NCI-H748 (cell line): ENCODE measurements at regions not wholly inside any gene's neighbourhood (a gene's known extent, or its start where the extent isn't known, plus 50 kb on each side); places are given as distances from the start of the nearest gene placed in this dataset.

Experiments
- DNase-seq: peaks from one replicate; lab custom pipeline; 2025; ENCODE audit not compliant: unreplicated experiment; lab: John Stamatoyannopoulos, UW

DNA sequence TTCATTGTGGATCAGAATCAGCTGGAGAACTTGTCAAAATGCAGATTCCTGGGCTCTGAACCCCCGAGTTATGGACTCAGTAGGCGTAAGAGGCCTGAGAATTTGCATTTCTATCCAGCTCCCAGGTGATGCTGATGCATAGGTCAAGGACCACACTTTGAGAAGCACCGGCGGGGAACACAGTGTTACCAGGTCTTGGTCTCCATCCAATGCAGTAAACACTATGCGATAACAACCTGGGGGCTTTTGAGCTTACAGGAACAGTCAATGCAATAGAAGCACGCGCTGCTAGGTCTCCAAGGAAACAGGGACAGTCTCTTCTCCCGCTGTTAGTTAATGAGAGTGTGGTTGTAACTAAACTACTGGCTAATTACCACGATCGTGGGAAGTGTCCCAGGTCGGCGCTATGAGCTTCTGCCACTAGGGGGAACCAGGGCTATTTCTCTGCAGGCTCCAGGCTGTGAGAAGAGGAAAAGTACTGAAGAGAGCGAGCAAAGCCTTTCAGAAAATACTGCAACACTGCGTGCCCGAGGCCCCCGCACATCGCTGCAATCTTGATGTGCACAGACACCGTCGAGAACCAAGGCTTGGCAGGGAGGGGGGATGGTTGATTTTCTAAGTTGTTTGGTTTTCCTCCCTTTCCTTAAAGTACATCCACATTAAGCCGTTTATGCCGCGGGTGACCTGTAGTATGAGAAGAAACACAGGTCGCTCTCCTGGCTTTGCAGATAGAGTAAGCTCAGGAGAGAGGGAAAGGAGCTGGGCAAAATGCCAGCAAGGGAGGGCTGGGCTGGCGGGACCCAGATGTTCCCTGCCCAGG lies 52.0 kb upstream of the KCNA1 start:
- DNase-seq, result peak; percentile 92

GRCh38 chr12:4858386-4858785 lies 51.3 kb upstream of the KCNA1 start:
- peak; percentile 50 for DNase-seq

DNA sequence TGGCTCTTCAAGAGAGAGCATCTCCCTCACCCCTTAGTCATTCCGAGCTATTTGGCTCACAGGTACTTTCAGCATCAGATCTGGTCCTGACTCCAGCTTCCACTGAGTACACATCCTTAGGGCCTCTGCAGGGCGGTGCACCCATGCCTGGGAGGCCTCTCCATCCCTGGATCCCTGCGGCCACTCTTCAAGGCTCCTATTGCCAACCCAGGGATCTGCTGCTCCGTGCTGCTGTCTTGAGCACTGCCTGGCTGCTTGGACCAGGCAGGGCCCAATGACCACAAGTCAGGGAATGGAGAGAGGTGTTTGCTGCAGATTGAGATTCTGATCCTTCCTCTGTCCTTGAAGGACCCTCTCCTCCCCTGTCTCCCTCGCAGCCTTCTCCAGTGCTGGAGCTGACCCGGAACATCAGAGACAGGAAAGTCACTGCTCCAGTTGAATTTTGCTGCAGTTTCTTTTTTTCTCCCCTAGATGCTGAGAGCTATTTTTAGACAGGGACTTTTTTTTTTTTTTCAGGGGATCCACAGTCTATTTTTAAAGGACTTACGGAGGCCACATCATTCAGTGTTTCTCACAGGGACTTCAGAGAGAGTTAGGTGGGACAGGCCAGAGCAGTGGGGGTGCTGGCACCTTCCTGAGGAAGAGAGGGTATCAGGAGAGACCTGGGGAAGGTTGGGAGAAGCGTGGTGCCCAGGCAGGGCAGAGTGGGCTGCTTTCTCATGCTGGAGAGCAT lies 50.1 kb upstream of the KCNA1 start:
- no peak for DNase-seq
